NCI-H2081 treated with DMSO at 0.1 percent for 48 hours (cell line): ENCODE measurements at regions not wholly inside any gene's neighbourhood (a gene's known extent, or its start where the extent isn't known, plus 50 kb on each side); places are given as distances from the start of the nearest gene placed in this dataset.

ENCODE experiments used
- DNase-seq: peaks from one replicate; lab custom pipeline; 2025; lab: John Stamatoyannopoulos, UW

GRCh38 chr5:166507810-166508425 is 1783.5 kb upstream of the WWC1 start:
- no peak for DNase-seq

GRCh38 chr5:166509085-166509484 is 1782.4 kb upstream of the WWC1 start:
- no peak for DNase-seq

- DNase-seq: no peak
Measured at GRCh38 chr5:166517976-166518375, 1773.5 kb upstream of the WWC1 start.

- DNase-seq: no peak
Measured at GRCh38 chr5:166523206-166523605, 1768.2 kb upstream of the WWC1 start.

GRCh38 chr5:166529200-166529599 is 1762.2 kb upstream of the WWC1 start:
- no peak for DNase-seq

GRCh38 chr5:166532456-166533220 is 1758.8 kb upstream of the WWC1 start:
- DNase-seq: no peak

GRCh38 chr5:166535641-166536040 is 1755.8 kb upstream of the WWC1 start:
- peak; percentile 46 for DNase-seq

- DNase-seq: no peak
Measured at GRCh38 chr5:166540156-166540555, 1751.3 kb upstream of the WWC1 start.

GRCh38 chr5:166551384-166551783 is 1740.1 kb upstream of the WWC1 start:
- no peak for DNase-seq

GRCh38 chr5:166553778-166554177 is 1737.7 kb upstream of the WWC1 start:
- DNase-seq: no peak

GRCh38 chr5:166561759-166562158 is 1729.7 kb upstream of the WWC1 start:
- DNase-seq: no peak

GRCh38 chr5:166562246-166562645 is 1729.2 kb upstream of the WWC1 start:
- DNase-seq: no peak

GRCh38 chr5:166566725-166567124 is 1724.7 kb upstream of the WWC1 start:
- DNase-seq: no peak

GRCh38 chr5:166570865-166571264 is 1720.6 kb upstream of the WWC1 start:
- DNase-seq: no peak

- no peak for DNase-seq
Measured at GRCh38 chr5:166571668-166572067, 1719.8 kb upstream of the WWC1 start.

GRCh38 chr5:166576323-166576722 is 1715.1 kb upstream of the WWC1 start:
- no peak for DNase-seq

GRCh38 chr5:166581826-166582225 is 1709.6 kb upstream of the WWC1 start:
- DNase-seq: no peak

- DNase-seq: no peak
Measured at GRCh38 chr5:166582416-166582815, 1709.0 kb upstream of the WWC1 start.

- DNase-seq: no peak
Measured at GRCh38 chr5:166594567-166594966, 1696.9 kb upstream of the WWC1 start.

- no peak for DNase-seq
Measured at GRCh38 chr5:166595274-166595951, 1696.0 kb upstream of the WWC1 start.

- DNase-seq: no peak
Measured at GRCh38 chr5:166596043-166596442, 1695.4 kb upstream of the WWC1 start.

- DNase-seq: no peak
Measured at GRCh38 chr5:166602271-166602670, 1689.2 kb upstream of the WWC1 start.

- DNase-seq: no peak
Measured at GRCh38 chr5:166617507-166617906, 1673.9 kb upstream of the WWC1 start.
